Kidney tubule cell (primary cell): ENCODE measurements at regions not wholly inside any gene's neighbourhood (a gene's known extent, or its start where the extent isn't known, plus 50 kb on each side); places are given as distances from the start of the nearest gene placed in this dataset.
"Not testable (repeated sequence)": the region's sequence is repeated elsewhere in the genome, so short reads cannot be mapped to it uniquely, and the experiment has no call there.

Experiments
- DNase-seq: peaks from one replicate; pipeline ENCODE4 v3.0.0-alpha.2; 2018; ENCODE audit warnings: low spot score

DNA sequence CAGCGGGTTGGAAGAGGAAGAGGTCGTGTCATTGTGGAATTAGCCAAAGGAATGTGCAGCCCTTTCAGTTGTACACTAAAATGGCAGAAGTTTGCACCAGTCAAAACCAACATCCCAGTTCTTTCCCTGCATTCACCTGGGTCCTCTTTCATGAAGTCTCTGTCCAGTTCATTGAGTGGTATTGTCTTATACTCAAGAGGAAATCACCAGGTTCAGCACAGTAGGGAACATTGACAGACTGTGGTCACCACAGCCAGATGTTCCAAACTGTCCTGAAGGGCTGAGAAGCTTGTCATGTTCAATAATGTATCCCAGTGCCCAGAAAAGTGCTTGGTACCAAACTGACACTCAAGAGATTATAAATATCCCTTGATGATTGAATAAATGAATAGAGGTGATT is 131.6 kb downstream of the GLUL start:
- DNase-seq = no peak

DNA sequence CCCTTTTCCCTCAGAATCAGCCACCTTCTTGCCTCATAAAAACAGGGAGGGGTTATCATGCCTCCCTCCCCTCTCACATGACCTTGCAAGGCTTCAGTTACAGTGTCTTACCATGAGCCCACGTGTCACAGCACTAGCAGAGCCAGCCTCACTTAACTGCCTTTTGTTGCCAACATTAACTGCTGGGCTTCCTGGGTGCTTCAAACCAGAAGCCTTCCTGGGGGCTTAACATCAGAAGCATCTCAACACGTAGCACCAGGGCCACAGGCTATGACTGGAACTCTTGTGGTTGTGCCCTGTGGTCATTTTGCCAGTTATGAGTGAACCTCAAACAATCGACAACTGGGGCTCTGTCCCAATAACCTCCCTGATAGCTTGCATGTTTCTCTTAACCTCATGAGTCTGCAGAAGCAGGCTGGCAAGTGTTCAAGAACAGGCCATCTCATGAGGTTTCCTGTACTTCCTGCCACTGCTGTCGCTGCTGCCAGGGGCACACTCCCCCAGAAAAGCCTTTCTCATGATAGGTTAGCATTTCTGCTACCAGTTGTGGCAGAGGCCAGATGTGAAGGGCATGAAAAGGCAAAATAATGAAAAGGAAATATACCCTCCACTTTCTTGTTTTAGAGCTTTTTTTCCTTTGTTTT is 132.2 kb downstream of the GLUL start:
- DNase-seq = peak; percentile 35

DNA sequence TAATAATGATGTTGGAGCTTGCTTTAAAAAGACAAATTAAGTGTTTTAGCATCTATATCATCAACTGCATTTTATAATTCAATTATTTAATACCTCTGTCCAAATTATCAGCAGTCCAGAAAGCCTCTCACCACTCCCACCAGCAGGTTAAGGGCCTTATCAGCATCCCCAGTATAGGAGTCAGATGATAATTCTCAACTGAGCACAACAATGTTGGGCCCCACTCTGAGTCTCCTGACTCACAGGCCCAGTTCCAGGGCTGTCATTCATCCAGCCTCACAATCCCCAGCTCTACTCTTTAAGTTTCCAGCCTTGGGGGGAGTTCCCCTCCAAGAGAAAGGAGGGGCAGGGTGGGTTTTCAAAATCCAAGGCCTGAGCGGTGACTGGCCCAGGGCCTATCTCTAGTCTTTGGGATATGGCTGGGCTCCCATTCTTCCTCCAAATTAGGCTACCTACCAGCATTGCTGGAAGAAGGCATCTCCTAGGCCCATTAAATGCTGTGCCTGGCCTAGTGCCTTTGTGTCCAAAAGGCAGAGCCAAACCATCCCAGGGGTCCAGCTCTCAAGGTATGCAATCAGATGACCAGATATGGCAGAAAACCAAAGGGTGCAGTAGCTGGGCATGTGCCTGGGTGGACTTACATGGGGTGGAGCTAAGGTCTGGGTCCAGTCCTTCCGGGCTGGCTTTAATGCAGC is 134.1 kb downstream of the GLUL start:
- DNase-seq = no peak

DNA sequence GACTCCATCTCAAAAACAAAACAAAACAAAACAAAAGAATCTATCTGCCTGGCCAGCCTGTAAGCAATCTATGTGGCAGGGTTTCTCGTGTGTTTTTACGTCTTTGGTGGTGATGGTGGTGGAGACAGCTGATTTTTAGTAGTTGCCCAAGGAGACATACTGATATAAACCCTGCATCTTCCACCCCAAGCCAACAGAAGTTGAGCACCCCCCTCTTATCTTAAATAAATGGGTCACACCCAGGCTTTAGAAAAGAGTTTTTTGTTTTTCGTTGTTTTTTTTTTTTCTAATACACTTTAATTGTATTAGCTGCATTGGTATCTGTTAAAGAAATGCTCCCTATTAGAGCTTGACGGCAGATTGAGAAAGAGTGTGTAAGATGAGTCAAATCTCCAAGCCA is 134.7 kb downstream of the GLUL start:
- DNase-seq = no peak

DNA sequence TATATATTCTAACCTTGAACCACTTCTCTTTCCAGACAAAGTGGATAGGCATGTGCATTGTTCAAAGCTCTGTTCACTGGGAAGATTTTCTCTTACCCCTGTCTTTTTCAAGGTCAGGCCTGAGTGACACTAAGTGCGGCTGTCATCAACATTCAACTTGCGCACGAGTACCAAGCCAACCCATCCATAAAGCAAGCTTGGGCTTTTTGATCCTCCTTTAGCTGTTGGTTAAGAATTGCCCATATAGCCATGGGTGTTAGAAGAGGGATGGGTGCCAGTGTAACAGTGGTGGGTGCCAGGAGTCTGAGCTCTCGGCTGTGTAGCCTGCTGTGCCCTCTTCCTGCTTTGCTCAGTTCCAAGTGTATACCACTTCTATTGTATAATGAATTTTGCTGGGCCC is 136.1 kb downstream of the GLUL start:
- no peak for DNase-seq

DNA sequence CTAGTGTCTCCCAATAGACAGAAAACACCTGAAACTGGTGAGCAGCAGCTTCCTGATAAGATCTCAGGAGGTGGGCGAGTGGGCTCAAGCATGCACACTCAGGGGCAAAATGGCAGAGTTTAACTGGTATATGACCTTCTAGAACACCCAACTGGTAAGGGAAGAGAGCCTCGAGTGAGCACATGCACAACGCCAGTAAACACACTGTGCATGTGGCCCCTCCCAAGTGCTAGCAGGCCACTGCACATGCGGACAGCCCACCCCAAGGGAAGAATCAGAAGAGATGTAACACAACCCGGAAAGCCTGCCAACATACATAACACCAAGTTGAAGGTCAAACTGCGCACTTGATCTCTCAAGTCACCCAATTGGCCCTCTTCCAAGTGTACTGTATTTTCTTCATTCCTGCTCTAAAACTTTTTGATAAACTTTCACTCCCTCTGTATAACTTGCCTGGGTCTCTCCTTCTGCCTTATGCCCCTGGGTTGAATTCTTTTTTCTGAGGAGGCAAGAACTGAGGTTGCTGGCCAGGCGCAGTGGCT is 138.2 kb downstream of the GLUL start:
- DNase-seq = no peak

DNA sequence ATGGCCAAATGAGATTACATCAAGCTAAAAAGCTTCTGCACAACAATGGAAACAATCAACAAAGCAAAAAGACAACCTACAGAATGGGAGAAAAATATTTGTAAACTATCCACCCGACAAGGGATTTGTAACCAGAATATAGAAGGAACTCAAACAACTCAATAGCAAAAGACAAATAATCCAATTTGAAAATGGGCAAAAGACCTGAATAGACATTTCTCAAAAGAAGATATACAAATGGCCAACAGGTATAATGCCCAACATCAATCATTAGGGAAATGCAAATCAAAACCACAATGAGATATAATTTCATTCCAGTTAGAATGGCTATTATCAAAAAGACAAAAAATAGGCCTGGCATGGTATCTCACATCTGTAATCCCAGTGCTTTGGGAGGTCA is 140.0 kb downstream of the GLUL start:
- no peak for DNase-seq

DNA sequence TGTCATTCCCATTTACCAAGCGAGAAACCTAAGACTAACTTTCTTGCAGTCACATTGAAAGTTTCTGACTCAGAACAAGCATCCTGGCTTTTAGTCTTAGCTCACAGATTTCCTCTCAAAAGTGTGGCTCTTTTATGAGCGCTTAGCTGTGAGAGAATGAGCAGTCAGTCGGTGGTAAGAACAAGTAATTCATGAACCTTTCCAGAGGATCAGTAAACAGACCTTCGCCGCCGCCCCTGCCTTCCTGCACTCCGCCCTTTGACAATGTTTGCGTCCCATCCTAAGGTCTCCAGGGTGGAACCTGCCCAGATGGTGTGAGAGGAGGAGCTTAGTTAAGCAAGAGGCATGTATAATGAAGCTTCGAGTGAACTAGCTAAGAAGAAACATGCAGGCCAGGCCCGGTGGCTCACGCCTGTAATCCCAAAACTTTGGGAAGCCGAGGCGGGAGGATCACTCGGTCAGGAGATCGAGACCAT is 142.4 kb downstream of the GLUL start:
- DNase-seq = no peak

DNA sequence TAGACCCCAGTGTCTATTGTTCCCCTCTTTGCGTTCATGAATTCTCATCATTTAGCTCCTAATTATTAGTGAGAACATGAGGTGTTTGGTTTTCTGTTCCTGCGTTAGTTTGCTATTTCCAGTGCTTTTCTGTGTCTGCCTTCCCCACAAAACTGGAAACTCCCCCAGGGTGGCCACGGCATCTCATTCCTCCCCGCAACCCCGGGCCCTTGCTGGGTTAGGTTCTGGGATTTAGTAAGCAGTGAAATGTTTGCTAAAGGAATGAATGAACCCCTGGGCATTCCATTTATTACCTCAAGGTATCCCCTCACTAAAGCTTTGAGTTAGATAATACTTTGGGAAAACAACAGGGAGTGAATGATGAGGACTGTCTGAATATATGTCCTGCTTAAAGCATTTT is 142.9 kb downstream of the GLUL start:
- no peak for DNase-seq

DNA sequence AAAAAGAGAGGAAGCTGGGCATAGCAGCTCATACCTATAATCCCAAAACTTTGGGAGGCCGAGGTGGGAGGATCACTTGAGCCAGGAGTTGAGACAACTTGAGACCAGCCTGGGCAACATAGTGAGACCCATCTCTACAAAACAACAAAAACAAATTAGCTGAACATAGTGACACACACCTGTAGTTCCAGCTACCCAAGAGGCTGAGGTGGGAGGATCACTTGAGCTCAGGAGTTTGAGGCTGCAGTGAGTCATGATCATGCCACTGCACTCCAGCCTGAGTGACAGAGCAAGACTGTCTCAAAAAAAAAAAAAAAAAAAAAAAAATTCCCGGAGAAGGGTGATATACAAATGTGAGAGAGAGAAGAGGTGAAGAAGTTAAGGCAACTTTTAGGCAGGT is 143.8 kb downstream of the GLUL start:
- DNase-seq = not testable (repeated sequence)

DNA sequence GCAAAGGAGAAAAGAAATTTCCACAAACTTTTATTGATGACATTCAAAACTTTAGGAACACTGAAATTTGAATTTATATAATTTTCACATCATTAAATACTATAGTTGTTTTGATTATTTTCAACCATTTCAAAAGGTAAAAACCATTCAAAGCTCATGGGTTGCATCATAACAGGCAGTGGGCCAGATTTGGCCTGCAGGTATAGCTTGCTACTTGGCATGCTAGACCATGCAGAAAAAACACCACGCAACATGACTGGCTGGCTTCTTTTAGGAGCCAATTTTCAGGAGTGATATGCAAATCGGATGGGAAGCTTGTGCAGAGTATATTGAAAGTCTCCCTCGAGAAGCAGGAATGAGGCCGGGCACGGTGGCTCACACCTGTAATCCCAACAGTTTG is 144.8 kb downstream of the GLUL start:
- DNase-seq = no peak

DNA sequence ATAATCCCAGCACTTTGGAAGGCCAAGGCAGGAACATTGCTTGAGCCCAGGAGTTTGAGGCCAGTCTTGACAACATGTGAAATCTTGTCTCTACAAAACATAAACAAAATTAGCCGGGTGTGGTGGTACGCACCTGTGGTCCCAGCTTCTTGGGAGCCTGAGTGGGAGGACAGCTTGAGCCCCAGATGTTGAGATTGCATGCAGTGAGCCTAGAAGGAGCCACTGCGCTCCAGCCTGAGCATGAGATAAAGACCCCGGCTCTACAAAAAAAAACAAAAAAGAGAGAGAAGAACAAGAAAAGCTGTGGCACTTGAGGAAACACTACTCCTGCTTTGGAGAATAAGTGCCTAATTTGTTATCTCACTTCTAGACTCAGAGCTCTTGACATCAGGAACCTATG is 146.6 kb downstream of the GLUL start:
- DNase-seq = no peak

DNA sequence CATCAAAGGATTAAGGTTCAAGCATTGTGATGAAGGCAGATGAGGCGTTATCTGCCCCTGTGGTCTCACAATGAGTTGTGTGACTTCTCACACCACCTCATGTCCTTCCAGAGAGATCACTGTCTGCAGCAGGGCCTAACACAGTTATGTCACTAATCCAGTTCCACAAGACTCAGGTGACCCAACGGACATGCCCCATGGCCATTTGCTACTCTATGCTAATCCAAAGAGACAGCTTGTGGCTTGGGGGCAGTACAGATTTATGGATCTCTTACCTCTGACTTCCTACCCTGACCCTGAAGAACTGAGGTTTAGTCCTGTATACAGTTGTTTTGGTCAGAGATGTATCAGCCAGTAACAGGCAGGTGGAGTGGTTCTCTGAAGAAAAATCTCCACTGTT is 147.1 kb downstream of the GLUL start:
- DNase-seq = no peak

DNA sequence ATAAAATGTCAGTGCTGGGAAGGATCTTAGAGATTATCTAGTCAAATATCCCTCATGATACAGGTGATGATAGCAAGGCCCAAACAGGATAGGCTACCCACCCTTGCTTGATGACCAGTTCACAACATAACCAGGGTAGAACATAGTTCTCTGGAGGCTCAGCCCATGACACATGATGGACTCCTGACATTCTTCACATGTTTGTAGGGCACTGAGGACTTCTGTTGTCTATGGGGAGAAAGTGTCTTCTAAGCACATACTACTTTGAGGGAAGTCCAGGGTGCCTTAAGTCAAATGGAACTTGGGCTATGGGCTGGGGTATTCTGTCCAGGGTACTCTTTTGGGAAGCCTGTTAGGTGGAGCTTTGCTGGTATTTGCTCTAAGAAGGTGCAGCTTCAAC is 148.9 kb downstream of the GLUL start:
- DNase-seq = no peak

DNA sequence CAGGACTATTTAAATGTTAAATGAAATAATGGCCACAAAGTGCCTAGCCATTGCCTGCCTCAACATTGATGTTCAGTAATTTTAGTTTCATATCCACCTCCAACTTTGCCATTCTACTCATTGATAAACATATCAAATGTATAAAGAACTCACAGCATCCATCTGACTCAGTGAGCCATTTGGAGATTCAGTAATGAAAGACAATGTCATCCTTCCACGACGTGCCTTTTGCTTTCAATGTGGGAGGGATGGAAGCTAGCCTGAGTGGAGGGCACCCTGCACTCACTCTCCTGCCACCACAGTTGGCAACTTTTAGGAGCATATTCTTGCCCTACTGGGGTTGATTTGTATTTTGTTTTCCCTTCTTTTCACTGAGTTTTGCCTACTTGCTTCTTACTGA is 151.5 kb downstream of the GLUL start:
- no peak for DNase-seq

DNA sequence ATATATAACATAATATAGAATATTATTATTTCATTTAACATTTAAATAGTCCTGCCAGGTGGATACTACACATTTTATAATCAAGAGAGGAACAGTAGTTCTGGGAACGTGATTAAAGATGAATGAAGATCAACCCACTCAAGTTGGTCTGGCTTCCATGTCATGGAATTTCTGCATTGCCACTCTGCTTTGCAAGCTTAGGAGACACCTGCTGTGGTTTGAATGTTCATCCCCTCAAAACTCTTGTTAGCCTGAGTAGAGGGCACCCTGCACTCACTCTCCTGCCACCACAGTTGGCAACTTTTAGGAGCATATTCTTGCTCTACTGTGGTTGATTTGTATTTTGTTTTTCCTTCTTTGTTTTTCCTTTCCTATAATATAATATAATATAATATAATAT is 153.2 kb downstream of the GLUL start:
- DNase-seq = no peak

DNA sequence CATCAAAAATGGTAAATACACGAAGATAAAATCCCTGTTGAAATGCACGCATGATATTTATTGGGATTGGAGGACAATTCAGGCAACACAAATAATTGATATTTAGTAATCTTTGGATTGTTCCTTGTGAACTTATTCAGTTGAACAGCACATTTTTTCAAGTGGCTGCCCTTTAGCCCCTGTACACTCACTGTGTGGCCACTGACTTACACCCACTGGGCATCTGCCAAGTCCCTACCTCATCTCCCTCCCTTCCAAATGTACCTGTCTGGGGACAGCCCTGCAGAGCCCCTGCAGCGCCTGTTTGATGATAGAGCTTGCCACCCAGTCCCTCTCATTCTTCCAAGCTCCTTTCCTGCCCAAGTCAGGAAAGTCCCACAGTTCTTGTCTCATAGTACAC is 154.3 kb downstream of the GLUL start:
- DNase-seq = no peak

DNA sequence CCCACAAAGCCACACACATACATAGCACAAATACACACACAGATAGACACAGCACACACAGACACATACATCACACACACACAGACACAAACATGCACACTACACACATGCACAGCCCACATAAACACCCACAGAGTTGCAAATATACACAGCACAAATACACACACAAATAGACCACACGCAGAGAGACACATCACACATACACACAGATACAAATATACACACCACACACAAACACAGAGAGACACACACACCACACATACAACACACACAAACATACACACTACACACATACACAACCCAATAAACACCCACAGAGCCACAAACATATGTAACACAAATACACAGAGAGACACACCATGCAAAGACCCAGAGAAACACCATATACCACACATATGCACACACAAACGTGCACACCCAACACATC is 154.9 kb downstream of the GLUL start:
- no peak for DNase-seq

DNA sequence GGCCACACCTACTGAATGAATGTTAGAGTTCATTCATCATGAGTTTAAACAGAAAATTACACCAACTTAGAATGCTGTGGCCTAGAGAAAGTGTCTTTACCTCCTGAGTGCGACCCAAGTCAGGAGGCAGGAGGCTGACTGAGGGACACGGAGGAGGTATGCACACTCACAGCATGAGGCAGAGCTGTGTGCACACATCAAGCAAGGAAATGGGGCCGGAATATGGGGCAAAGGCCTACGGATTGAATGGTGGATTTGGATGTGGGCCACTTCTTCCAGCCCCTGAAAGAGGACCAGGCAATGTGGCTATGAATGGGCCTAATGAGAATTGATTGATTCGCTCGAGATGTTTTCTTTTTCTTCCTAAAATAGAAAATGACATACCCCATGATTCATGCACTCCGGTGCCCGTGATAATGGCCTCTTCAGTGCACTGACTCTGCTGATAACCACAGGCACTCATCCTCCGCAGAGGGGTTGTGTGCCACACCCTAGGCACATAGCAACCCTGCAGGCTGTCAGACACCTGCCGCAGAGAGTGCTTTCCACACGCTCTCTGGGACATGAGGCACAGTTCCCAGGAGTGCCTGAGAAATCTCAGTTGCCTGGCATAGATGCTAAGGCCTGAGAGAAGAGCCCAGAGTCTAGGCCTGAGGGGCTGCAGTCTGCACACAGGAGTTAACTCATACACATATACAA is 155.5 kb downstream of the GLUL start:
- DNase-seq = peak; percentile 45

DNA sequence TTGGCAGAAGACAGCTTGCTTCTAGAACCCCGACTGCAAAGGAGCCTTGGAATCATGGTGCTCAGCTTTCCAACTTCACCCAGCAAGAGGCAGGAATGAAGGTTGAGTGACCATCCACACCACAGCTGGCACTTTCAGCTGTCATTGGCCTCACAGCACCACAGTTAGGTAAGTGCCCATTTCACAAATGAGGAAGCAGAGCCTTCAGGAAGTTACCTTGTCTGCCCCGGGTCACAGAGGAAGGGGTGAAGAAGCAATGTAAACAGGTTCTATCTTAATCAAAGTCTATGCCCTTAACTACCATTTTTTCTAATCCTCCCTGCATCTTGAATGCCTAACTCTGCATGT is 156.0 kb downstream of the GLUL start:
- DNase-seq = no peak

DNA sequence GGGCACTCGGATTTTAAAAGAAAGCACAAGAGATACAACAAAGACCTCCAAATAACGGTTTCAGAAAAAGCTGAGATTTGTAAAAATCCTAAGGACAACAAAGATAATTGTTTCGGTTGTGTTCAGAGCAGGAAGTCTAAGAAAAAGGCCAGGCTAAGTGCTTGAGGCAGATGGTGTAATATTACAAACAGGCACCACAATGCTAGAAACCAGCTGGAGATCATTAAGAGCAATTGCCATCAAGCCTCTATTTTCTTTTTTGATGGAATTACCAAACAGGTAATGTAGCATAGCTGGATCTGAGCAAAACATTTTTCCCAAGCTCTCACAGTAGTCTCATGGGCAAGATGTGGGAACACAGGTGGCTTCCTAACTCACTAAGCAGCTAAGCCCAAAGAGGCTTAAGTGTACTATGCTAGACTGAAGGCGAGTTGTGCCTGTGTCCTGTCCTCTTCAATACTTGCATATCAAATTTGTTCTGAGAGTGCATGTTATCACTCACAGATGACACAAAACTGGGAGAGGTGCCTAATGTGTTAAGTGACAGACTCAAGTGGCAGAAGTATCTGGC is 161.6 kb downstream of the GLUL start:
- DNase-seq = no peak

DNA sequence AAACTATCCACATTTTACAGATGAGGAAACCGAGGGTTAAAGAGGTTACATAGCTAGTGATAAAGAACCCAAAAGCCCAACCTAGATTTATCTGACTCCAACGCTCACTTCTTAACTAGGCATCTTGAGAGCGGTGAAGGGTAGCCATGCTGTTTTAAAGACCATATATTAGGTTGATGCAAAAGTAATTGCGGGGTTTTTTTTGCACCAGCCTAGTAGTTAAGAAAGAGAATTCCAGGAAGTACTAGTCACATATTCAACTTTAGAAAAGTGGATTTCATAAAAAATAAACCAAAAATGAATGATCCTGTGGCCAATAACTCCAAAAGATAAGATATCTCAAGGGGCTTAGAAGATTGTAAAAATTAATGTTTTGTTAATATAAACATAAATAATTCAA is 162.1 kb downstream of the GLUL start:
- DNase-seq = no peak
